Motor neuron (in vitro differentiated cells): ENCODE measurements at regions not wholly inside any gene's neighbourhood (a gene's known extent, or its start where the extent isn't known, plus 50 kb on each side); places are given as distances from the start of the nearest gene placed in this dataset.

Experiments used
- ATAC-seq, 8 experiments: fragments of 200-7000 bp; cut with Tn5 transposase; replicated peaks in 6 of 8; 2 replicates each; pipeline ENCODE4 v1.8.0; 2021; ENCODE audit warnings: mild to moderate bottlenecking in 8 of 8, moderate library complexity in 8 of 8
- H3K27ac ChIP-seq, 2 donors: fragments of 250-450 bp; sonication (Bioruptor Pico); 2 replicates each; pipeline ENCODE4 v1.9.0; 2021; ENCODE audit warnings: antibody characterized with exemption in 2 of 2, mild to moderate bottlenecking in 2 of 2, moderate library complexity in 1 of 2
- H3K4me1 ChIP-seq, 2 donors: fragments of 250-450 bp; sonication (Bioruptor Pico); replicated peaks in 1 of 2; 2 replicates each; pipeline ENCODE4 v1.6.1; 2021; ENCODE audit warnings: antibody characterized with exemption in 2 of 2, mild to moderate bottlenecking in 2 of 2, moderate library complexity in 1 of 2
- H3K4me3 ChIP-seq, 5 donors: fragments of 250-450 bp; sonication (Bioruptor Pico); 2 replicates each; pipeline ENCODE4 v1.9.0; 2021; ENCODE audit warnings: antibody characterized with exemption in 5 of 5, mild to moderate bottlenecking in 5 of 5, moderate library complexity in 4 of 5
- WGBS, 10 experiments: fragments of 450-650 bp; shearing (Covaris generic); methylation state at CpG; one replicate each; pipeline ENCODE4 v1.0.0; 2022; 5-methylcytosine and 5-hydroxymethylcytosine counted together
- in situ Hi-C, 9 experiments: fragments of 400-800 bp; cut with MboI; loops; one replicate each; pipeline ENCODE4 v1.15.0; 2021; ENCODE audit warnings: low sequenced_read_pairs in 9 of 9, low pct_unique_long_range_greater_than_20kb in 2 of 9; ENCODE audit not compliant: unreplicated experiment in 9 of 9

DNA sequence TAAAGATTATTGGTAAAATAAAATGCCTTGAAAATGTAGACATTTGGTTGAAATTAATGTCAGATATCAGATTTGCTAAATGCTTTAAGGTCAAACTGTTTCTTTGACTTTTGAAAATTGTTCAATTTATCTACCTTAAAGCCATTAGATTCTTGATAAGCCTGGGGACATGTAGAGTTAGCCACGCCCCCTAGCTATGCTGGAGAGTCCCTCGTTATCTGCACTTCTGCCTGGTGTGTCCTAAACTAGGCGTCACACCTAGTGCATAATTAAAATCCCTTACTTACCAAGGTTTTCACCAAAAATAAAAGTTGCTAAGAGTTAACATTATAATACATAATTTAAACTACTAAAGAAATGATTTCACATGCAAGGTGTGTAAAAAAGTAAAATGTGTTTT is 79.5 kb downstream of the EGLN3 start:
- ATAC-seq = no peak
- H3K27ac ChIP-seq = no peak overlapping the region
- in situ Hi-C loops = loop anchor here in 1 of 9 experiments (25.0 kb wide), 1 partner anchor 216 kb away; no protein-coding TSS in a partner anchor
- H3K4me1 ChIP-seq = no peaks in the 10 kb centered on the region
- WGBS, 10 experiments = 10 to 94% (median 77%) methylated on average over 1 to 3 of the region's 3 CpGs; no CpG with 5 or more reads in 2 of the 10 experiments
- no peak overlapping the region for H3K4me3 ChIP-seq

DNA sequence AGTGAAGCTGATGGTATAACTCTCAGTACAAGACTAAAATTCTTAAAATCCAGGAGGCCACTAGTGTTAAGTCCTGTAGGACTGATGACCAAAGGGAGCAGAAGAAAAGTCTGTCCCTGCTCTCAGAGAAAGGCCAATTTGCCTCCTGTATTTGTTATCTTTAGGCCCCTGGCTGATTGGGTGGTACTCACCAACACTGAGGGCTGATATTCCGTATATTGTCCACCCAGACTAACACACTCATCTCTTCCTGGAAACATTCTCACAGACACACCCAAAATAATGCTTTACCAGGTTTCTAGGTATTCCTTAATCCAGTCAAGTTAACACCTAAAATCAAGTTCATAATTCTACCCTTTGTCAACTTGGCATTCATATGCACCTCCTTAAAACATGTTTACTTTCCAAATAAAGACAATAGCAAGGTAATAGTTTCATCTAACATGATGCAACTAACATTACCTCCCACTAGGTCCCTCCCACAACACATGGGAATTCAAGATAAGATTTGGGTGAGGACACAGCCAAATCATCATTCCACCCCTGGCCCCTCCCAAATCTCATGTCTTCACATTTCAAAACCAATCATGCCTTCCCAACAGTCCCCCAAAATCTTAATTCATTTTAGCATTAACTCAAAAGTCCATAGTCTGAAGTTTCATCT is 84.3 kb downstream of the EGLN3 start:
- no peak for ATAC-seq
- 40 to 100% (median 80%) methylated on average over 1 of the region's 1 CpG; no CpG with 5 or more reads in 5 of the 10 experiments for WGBS, 10 experiments
- no peak overlapping the region for H3K27ac ChIP-seq
- no peak overlapping the region for H3K4me3 ChIP-seq
- in situ Hi-C loops = loop anchor here in 1 of 9 experiments (25.0 kb wide), 1 partner anchor 221 kb away; no protein-coding TSS in a partner anchor
- H3K4me1 ChIP-seq = no peaks in the 10 kb centered on the region

DNA sequence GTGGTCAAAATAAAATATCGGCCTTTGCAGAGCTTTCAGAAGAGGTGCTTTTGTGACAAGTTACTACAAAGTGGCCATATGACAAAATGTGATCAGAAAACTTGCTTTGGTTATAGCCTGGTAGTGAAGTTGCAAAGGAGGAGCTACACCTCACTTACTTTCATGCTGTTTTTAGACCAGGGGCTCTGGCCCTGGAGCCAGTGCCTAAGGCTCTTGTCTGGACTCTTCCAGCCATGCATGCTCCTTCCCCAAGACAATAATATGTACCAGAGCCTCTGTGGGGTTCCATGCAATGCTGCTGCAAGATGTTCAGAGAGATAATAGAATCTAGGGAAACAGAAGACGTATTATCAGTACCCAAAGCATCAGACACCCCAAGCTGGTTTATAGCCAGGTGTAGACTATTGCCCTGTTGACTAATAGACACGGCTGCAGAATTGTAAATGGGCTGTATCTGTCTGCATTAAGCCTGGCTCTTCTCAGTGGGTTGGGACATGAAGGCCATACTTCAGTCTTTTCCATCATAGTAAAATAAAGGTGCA is 88.5 kb downstream of the EGLN3 start:
- in situ Hi-C loops = loop anchor here in 1 of 9 experiments (25.0 kb wide), 1 partner anchor 225 kb away; no protein-coding TSS in a partner anchor
- H3K27ac ChIP-seq = no peak overlapping the region
- no peak for ATAC-seq
- no peak overlapping the region for H3K4me3 ChIP-seq
- 0 to 100% (median 72%) methylated on average over 1 to 3 of the region's 3 CpGs; no CpG with 5 or more reads in 3 of the 10 experiments for WGBS, 10 experiments
- H3K4me1 ChIP-seq = no peaks in the 10 kb centered on the region

DNA sequence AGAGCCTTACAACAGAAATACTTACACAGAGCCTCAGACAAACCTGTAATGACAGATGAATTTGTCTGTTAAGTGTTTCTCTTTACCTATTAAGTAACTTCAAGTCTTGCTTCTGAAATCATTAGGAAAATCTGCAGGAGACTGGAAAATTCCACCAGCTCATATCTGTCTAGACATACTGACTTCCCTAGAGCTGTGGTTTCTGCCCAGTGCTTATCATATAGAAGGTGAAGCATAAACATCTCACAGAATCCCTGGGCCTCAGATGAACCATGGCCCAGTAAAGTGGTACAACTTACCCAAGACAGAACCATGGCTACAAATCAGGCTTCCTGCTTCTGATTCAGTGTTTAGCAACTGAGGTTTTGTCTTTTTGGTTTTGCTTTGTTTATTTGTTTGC is 91.6 kb downstream of the EGLN3 start:
- no peak for ATAC-seq
- no peak overlapping the region for H3K4me3 ChIP-seq
- H3K27ac ChIP-seq = no peak overlapping the region
- in situ Hi-C loops = loop anchor here in 1 of 9 experiments (25.0 kb wide), 1 partner anchor 228 kb away; no protein-coding TSS in a partner anchor
- no peaks in the 10 kb centered on the region for H3K4me1 ChIP-seq

DNA sequence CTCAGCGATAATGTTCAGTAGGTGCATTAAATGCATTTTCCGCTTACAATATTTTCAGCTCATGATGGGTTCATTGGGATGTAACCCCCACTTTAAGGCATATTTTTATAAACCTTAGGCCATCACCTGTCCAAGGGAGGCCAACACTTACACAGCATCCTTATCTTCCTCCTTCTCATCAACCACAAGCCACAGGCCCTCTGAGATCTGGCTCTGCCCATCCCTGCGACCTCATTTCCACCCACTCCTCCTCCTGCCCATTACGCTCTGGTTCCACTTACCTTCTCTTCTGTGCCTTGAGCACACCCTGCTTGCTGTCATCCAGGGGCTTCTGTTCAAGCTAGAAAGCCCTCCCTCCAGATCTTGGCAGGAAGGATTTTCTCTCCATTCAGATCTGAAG is 93.2 kb downstream of the EGLN3 start:
- 0 to 100% (median 84%) methylated on average over 1 to 4 of the region's 4 CpGs; no CpG with 5 or more reads in 2 of the 10 experiments for WGBS, 10 experiments
- no peak for ATAC-seq
- Histone ChIP-seq H3K4me3 (no peak overlapping the region), H3K27ac (no peak overlapping the region), H3K4me1 (no peaks in the 10 kb centered on the region)
- in situ Hi-C loops = loop anchor here in 1 of 9 experiments (25.0 kb wide), 1 partner anchor 230 kb away; no protein-coding TSS in a partner anchor

DNA sequence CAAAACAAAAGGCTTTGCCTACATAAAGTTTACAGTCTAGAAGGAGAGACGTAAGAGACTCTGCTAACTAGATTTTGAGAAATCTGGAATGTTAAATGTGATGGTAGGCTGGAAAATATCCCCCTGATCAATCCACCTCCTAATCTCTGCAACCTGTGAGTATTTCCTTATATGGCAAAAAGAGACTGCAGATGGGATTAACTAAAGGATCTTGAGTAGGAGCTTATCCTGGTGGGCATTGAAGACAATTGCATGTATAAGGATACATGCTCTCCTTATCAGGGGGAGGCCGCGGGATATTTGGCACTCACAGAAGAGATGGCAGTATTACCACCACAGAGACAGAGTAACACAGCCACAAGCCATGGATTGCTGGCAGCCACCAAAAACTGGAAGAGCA is 95.2 kb downstream of the EGLN3 start:
- WGBS, 10 experiments = 38 to 100% (median 96%) methylated on average over 1 to 3 of the region's 3 CpGs; no CpG with 5 or more reads in 3 of the 10 experiments
- in situ Hi-C loops = loop anchor here in 1 of 9 experiments (25.0 kb wide), 1 partner anchor 232 kb away; no protein-coding TSS in a partner anchor
- no peak for ATAC-seq
- Histone ChIP-seq H3K4me3 (no peak overlapping the region), H3K27ac (no peak overlapping the region), H3K4me1 (peaks cover 10 to 15% of the 10 kb centered on the region in 2 donors)
